ENCODE measurements at regions not wholly inside any gene's neighbourhood (a gene's known extent, or its start where the extent isn't known, plus 50 kb on each side); places are given as distances from the start of the nearest gene placed in this dataset.

GRCh38 chr21:31448496-31448895, 104.4 kb upstream of the TIAM1 start:
- no peak for TF ChIP-seq FOXP2 (optimal IDR thresholded peaks at IDR 0.05; ENCODE audit: borderline replicate concordance, extremely low read depth, extremely low read length, insufficient read depth)
- no peak for TF ChIP-seq REST (IDR thresholded peaks at IDR 0.05; ENCODE audit: insufficient read depth in 1 of 2, low read depth in 2 of 2, low read length in 2 of 2)
- no peak for TF ChIP-seq POLR2AphosphoS5 (IDR thresholded peaks at IDR 0.05; ENCODE audit: low read depth, low read length)
- no peak for TF ChIP-seq TAF1 (IDR thresholded peaks at IDR 0.05; ENCODE audit: borderline replicate concordance, insufficient read depth, low read length)

Data from PFSK-1 (cell line).